Esophagus muscularis mucosa (tissue), 4 donors: ENCODE measurements at regions not wholly inside any gene's neighbourhood (a gene's known extent, or its start where the extent isn't known, plus 50 kb on each side); places are given as distances from the start of the nearest gene placed in this dataset.

ENCODE experiments used
- DNase-seq: peaks from one replicate; pipeline ENCODE4 v3.0.0-alpha.2; 2017; ENCODE audit errors: extremely low spot score
- H3K27ac ChIP-seq, 4 donors: fragments of 200-600 bp; sonication (generic); replicated peaks in 1 of 4; 1 replicate in 3 of 4; 2 replicates in 1 of 4; pipeline ENCODE4 v1.5.1; 2016 to 2019; ENCODE audit warnings: mild to moderate bottlenecking in 1 of 4
- H3K27me3 ChIP-seq, 4 donors: fragments of 200-600 bp; sonication (generic); one replicate each; pipeline versions ENCODE4 v1.5.1 to v1.6.0; 2016 to 2019
- H3K36me3 ChIP-seq, 4 donors: fragments of 200-600 bp; sonication (generic); one replicate each; pipeline ENCODE4 v1.5.1; 2016 to 2019
- H3K4me1 ChIP-seq, 4 donors: fragments of 200-600 bp; sonication (generic); one replicate each; pipeline ENCODE4 v1.5.1; 2016 to 2019
- H3K4me3 ChIP-seq, 4 donors: fragments of 200-600 bp; sonication (generic); 1 replicate in 2 of 4; 2 replicates in 2 of 4; pipeline ENCODE4 v1.5.1; 2016 to 2019; ENCODE audit warnings: mild to moderate bottlenecking in 4 of 4, moderate library complexity in 1 of 4
- H3K9me3 ChIP-seq, 4 donors: fragments of 200-600 bp; sonication (generic); 1 replicate in 3 of 4; 2 replicates in 1 of 4; pipeline ENCODE4 v1.5.1; 2016 to 2019
- CTCF ChIP-seq, 3 experiments: fragments of 200-600 bp in 2 of 3; fragments of 450-650 bp in 1 of 3; sonication (generic) in 2 of 3; IDR thresholded peaks; one replicate each; pipeline ENCODE4 v1.5.1; 2017 to 2019; ENCODE audit warnings: antibody characterized with exemption in 3 of 3, mild to moderate bottlenecking in 2 of 3, moderate library complexity in 1 of 3
- EP300 ChIP-seq: sonication (generic); formaldehyde crosslinking; IDR thresholded peaks from one replicate; pipeline ENCODE4 v1.6.1; 2017; ENCODE audit warnings: antibody characterized with exemption
- POLR2A ChIP-seq: fragments of 450-650 bp; IDR thresholded peaks from one replicate; pipeline ENCODE4 v1.6.1; 2017; ENCODE audit warnings: antibody characterized with exemption, moderate library complexity, mild to moderate bottlenecking, low read depth
- POLR2AphosphoS5 ChIP-seq, 2 donors: sonication (generic); formaldehyde crosslinking; IDR thresholded peaks; one replicate each; pipeline ENCODE4 v1.6.1; 2017; ENCODE audit warnings: antibody characterized with exemption in 2 of 2
- WGBS: methylation state at CpG from one replicate; pipeline ENCODE4 v1.1.5; 2018; 5-methylcytosine and 5-hydroxymethylcytosine counted together
- intact Hi-C: fragments of 100-400 bp; cut with DNase I; formaldehyde crosslinking; loops from one replicate; pipeline ENCODE4 v1.15.1; 2023

- Histone ChIP-seq H3K4me3 (no peak overlapping the region), H3K27me3 (no peaks in the 10 kb centered on the region), H3K36me3 (no peaks in the 10 kb centered on the region), H3K9me3 (no peaks in the 10 kb centered on the region), H3K27ac (no peak overlapping the region), H3K4me1 (no peaks in the 10 kb centered on the region)
- TF ChIP-seq EP300: no peak
- TF ChIP-seq POLR2AphosphoS5 (IDR thresholded peaks at IDR 0.05): no peak
- no peak for TF ChIP-seq CTCF (IDR thresholded peaks at IDR 0.05)
- no peak for TF ChIP-seq POLR2A
- no peak for DNase-seq
- WGBS: 57% methylated on average over 5 of the region's 5 CpGs
- intact Hi-C loops: no loop called here
Measured at GRCh38 chr6:167412506-167412905, 87.6 kb downstream of the TTLL2 start.

- Histone ChIP-seq H3K4me3 (no peak overlapping the region), H3K27ac (no peak overlapping the region), H3K9me3 (no peaks in the 10 kb centered on the region), H3K27me3 (peaks cover 0 to 6% (median 0%) of the 10 kb centered on the region in 4 donors), H3K4me1 (no peaks in the 10 kb centered on the region), H3K36me3 (no peaks in the 10 kb centered on the region)
- no peak for DNase-seq
- TF ChIP-seq CTCF (IDR thresholded peaks at IDR 0.05): no peak
- no peak for TF ChIP-seq EP300
- no peak for TF ChIP-seq POLR2AphosphoS5 (IDR thresholded peaks at IDR 0.05)
- TF ChIP-seq POLR2A: no peak
- intact Hi-C loops: no loop called here
- WGBS: 78% methylated on average over 10 of the region's 18 CpGs
Measured at GRCh38 chr6:167415441-167415961, 90.6 kb downstream of the TTLL2 start.

- Histone ChIP-seq H3K9me3 (no peaks in the 10 kb centered on the region), H3K27me3 (peaks cover 0 to 14% (median 0%) of the 10 kb centered on the region in 4 donors), H3K4me3 (no peak overlapping the region), H3K36me3 (no peaks in the 10 kb centered on the region), H3K27ac (no peak overlapping the region), H3K4me1 (no peaks in the 10 kb centered on the region)
- DNase-seq: no peak
- TF ChIP-seq POLR2A: no peak
- TF ChIP-seq EP300: no peak
- TF ChIP-seq POLR2AphosphoS5 (IDR thresholded peaks at IDR 0.05): no peak
- no peak for TF ChIP-seq CTCF (IDR thresholded peaks at IDR 0.05)
- 71% methylated on average over 12 of the region's 12 CpGs for WGBS
- intact Hi-C loops: no loop called here
Measured at GRCh38 chr6:167416676-167417430, 92.0 kb downstream of the TTLL2 start.

- no peak overlapping the region for H3K4me3 ChIP-seq
- H3K27ac ChIP-seq: no peak overlapping the region
- intact Hi-C loops: no loop called here
- no peak for DNase-seq
- no peaks in the 10 kb centered on the region for H3K4me1 ChIP-seq
- 79% methylated on average over 12 of the region's 12 CpGs for WGBS
- H3K27me3 ChIP-seq: peaks cover 0 to 14% (median 0%) of the 10 kb centered on the region in 4 donors
- H3K9me3 ChIP-seq: no peaks in the 10 kb centered on the region
- H3K36me3 ChIP-seq: no peaks in the 10 kb centered on the region
- TF ChIP-seq POLR2A (no peak), CTCF (IDR thresholded peaks at IDR 0.05) (no peak), EP300 (no peak), POLR2AphosphoS5 (IDR thresholded peaks at IDR 0.05) (no peak)
Measured at GRCh38 chr6:167420177-167420576, 95.3 kb downstream of the TTLL2 start.
